ENCODE measurements at regions not wholly inside any gene's neighbourhood (a gene's known extent, or its start where the extent isn't known, plus 50 kb on each side); places are given as distances from the start of the nearest gene placed in this dataset.

- H3K9me3 ChIP-seq (ENCODE audit: control insufficient read depth, insufficient read depth, low read depth, low read length), result no peaks in the 10 kb centered on the region
- CTCF ChIA-PET, result no interaction called here
- H3K4me1 ChIP-seq (ENCODE audit: control insufficient read depth, insufficient read depth, low read length), result no peaks in the 10 kb centered on the region
- POLR2A ChIA-PET, result no interaction called here
- TF ChIP-seq ZNF214 (tag by site-specific recombination; IDR thresholded peaks at IDR 0.05; ENCODE audit: borderline replicate concordance) (no peak), ZNF639 (tag by site-specific recombination; IDR thresholded peaks at IDR 0.05) (no peak), ZNF449 (tag by site-specific recombination; IDR thresholded peaks at IDR 0.05) (no peak), ZNF23 (tag by site-specific recombination; IDR thresholded peaks at IDR 0.05; ENCODE audit: borderline replicate concordance) (no peak), ZNF175 (tag by site-specific recombination; IDR thresholded peaks at IDR 0.05) (no peak)
- no peaks in the 10 kb centered on the region for H3K36me3 ChIP-seq (ENCODE audit: control insufficient read depth in 2 of 2, insufficient read depth in 1 of 2, low read length in 2 of 2)
- no peak overlapping the region for H3K4me3 ChIP-seq (ENCODE audit: low read depth, low read length)
- no peak overlapping the region for H3K27ac ChIP-seq (ENCODE audit: extremely low read depth, low read depth, low read length)
Measured at GRCh38 chr7:68041554-68041953, 1044.9 kb downstream of the TYW1 start.

- CTCF ChIA-PET, result no interaction called here
- no peak overlapping the region for H3K4me3 ChIP-seq (ENCODE audit: low read depth, low read length)
- H3K9me3 ChIP-seq (ENCODE audit: control insufficient read depth, insufficient read depth, low read depth, low read length), result no peaks in the 10 kb centered on the region
- H3K4me1 ChIP-seq (ENCODE audit: control insufficient read depth, insufficient read depth, low read length), result no peaks in the 10 kb centered on the region
- TF ChIP-seq ZNF48 (tag by site-specific recombination; IDR thresholded peaks at IDR 0.05), result no peak
- TF ChIP-seq ZNF639 (tag by site-specific recombination; IDR thresholded peaks at IDR 0.05), result no peak
- no peak for TF ChIP-seq ZNF501 (tag by site-specific recombination; IDR thresholded peaks at IDR 0.05)
- H3K36me3 ChIP-seq (ENCODE audit: control insufficient read depth in 2 of 2, insufficient read depth in 1 of 2, low read length in 2 of 2), result no peaks in the 10 kb centered on the region
- no peak overlapping the region for H3K27ac ChIP-seq (ENCODE audit: extremely low read depth, low read depth, low read length)
- POLR2A ChIA-PET, result no interaction called here
Measured at GRCh38 chr7:68043546-68043945, 1046.9 kb downstream of the TYW1 start.

GRCh38 chr7:68050627-68051026 is 1054.0 kb downstream of the TYW1 start:
- Histone ChIP-seq H3K4me1 (ENCODE audit: control insufficient read depth, insufficient read depth, low read length) (no peaks in the 10 kb centered on the region), H3K36me3 (ENCODE audit: control insufficient read depth in 2 of 2, insufficient read depth in 1 of 2, low read length in 2 of 2) (no peaks in the 10 kb centered on the region), H3K27ac (ENCODE audit: extremely low read depth, low read depth, low read length) (no peak overlapping the region), H3K4me3 (ENCODE audit: low read depth, low read length) (no peak overlapping the region), H3K9me3 (ENCODE audit: control insufficient read depth, insufficient read depth, low read depth, low read length) (no peaks in the 10 kb centered on the region)
- TF ChIP-seq ATF2 (tag by site-specific recombination; IDR thresholded peaks at IDR 0.05; ENCODE audit: low read depth) (no peak), ZNF248 (tag by site-specific recombination; IDR thresholded peaks at IDR 0.05) (no peak), ZNF555 (tag by site-specific recombination; conservative IDR thresholded peaks at IDR 0.05) (no peak), SALL2 (tag by site-specific recombination; IDR thresholded peaks at IDR 0.05; ENCODE audit: borderline replicate concordance) (no peak), PRDM1 (tag by site-specific recombination; IDR thresholded peaks at IDR 0.05) (no peak), IKZF3 (tag by site-specific recombination; IDR thresholded peaks at IDR 0.05) (no peak), ZBTB49 (tag by site-specific recombination; IDR thresholded peaks at IDR 0.05; ENCODE audit: low read depth) (no peak), ZNF394 (tag by site-specific recombination; IDR thresholded peaks at IDR 0.05; ENCODE audit: borderline replicate concordance) (no peak)
- ChIA-PET CTCF (no interaction called here), POLR2A (no interaction called here)

Data from HEK293 (cell line).